ENCODE measurements at regions not wholly inside any gene's neighbourhood (a gene's known extent, or its start where the extent isn't known, plus 50 kb on each side); places are given as distances from the start of the nearest gene placed in this dataset.

GRCh38 chrX:40147971-40148370 lies 50.2 kb upstream of the BCOR start:
- no peak for TF ChIP-seq FOS (IDR thresholded peaks at IDR 0.05; ENCODE audit: borderline replicate concordance, insufficient read depth, low read length)
- TF ChIP-seq CTCF (IDR thresholded peaks at IDR 0.05; ENCODE audit: extremely low read depth in 1 of 2, insufficient read depth in 1 of 2, low read depth in 1 of 2, low read length in 2 of 2): no peak
- TF ChIP-seq MAX (IDR thresholded peaks at IDR 0.05; ENCODE audit: insufficient read depth, insufficient read length): no peak
- TF ChIP-seq POLR2AphosphoS5 (IDR thresholded peaks at IDR 0.05; ENCODE audit: insufficient read depth, low read depth, low read length): no peak

Measured in endothelial cell of umbilical vein (primary cell).